HepG2 (cell line): ENCODE measurements at regions not wholly inside any gene's neighbourhood (a gene's known extent, or its start where the extent isn't known, plus 50 kb on each side); places are given as distances from the start of the nearest gene placed in this dataset.

Source experiments
- ATAC-seq: fragments of 200-7000 bp; cut with Tn5 transposase; 3 replicates; pipeline ENCODE4 v1.9.1; 2020; ENCODE audit warnings: mild to moderate bottlenecking, moderate library complexity
- BruUV-seq: library from RNA; stranded (reverse); fragments of 400-500 nt; replicated peaks from 2 replicates; lab custom pipeline; 2021; lab: Mats Ljungman, UMichigan
- CTCF ChIA-PET: fragments of 300-600 bp; formaldehyde crosslinking; extraction: SDS; loops from one replicate; lab custom pipeline; 2021; ENCODE audit warnings: low total read pairs, inconsistent platforms, low intra/inter-chr PET ratio; lab: Yijun Ruan, JAX
- POLR2A ChIA-PET: fragments of 350-600 bp; sonication (Branson Sonifier 250); formaldehyde crosslinking; loops from one replicate; lab custom pipeline; 2020; ENCODE audit warnings: antibody characterized with exemption, inconsistent platforms; lab: Yijun Ruan, JAX
- DNase-seq: peaks from one replicate; pipeline ENCODE4 v3.0.0-alpha.2; 2015; ENCODE audit warnings: low spot score
- FAIRE-seq: peaks from 3 replicates; lab custom pipeline; 2011; peaks lifted over from hg19 to GRCh38; lab: Jason Lieb, UNC
- H2AFZ ChIP-seq: one replicate; pipeline ENCODE4 v1.6.1; 2011; ENCODE audit warnings: low read length, inconsistent platforms
- H3K27ac ChIP-seq: fragments of 300-600 bp; 3 replicates; pipeline ENCODE4 v1.8.0; 2011; ENCODE audit warnings: mixed run types, mild to moderate bottlenecking, mixed read lengths, low read length, inconsistent platforms; ENCODE audit not compliant: insufficient read depth; ENCODE audit errors: extremely low read length
- H3K27me3 ChIP-seq, 2 experiments: fragments of 200-600 bp in 1 of 2; 2 replicates in 1 of 2; 3 replicates in 1 of 2; pipeline versions ENCODE4 v1.6.0 to v1.8.0; 2011; ENCODE audit warnings: low read length in 2 of 2, mild to moderate bottlenecking in 2 of 2, moderate library complexity in 2 of 2, inconsistent platforms in 1 of 2; ENCODE audit not compliant: insufficient read depth in 2 of 2, control insufficient read depth in 1 of 2
- H3K36me3 ChIP-seq, 2 experiments: fragments of 200-600 bp in 1 of 2; replicated peaks in 1 of 2; 2 replicates in 1 of 2; 3 replicates in 1 of 2; pipeline versions ENCODE4 v1.5.1 to v1.8.0; 2011; ENCODE audit warnings: low read length in 2 of 2, inconsistent platforms in 1 of 2; ENCODE audit not compliant: insufficient read depth in 2 of 2, control insufficient read depth in 1 of 2
- H3K4me1 ChIP-seq: 2 replicates; pipeline ENCODE4 v1.5.1; 2012; ENCODE audit warnings: low read length, inconsistent platforms; ENCODE audit not compliant: insufficient read depth
- H3K4me2 ChIP-seq: 2 replicates; pipeline ENCODE4 v1.6.0; 2011; ENCODE audit warnings: low read depth, low read length, inconsistent platforms
- H3K4me3 ChIP-seq, 3 experiments: fragments of 200-600 bp in 1 of 3; sonication (generic), shearing (Covaris generic) in 1 of 3; replicated peaks in 1 of 3; 2 replicates each; pipeline ENCODE4 v1.5.1; 2011 to 2016; ENCODE audit warnings: low read length in 3 of 3, inconsistent platforms in 2 of 3, low read depth in 2 of 3, mild to moderate bottlenecking in 2 of 3, control low read depth in 1 of 3, mixed read lengths in 1 of 3; ENCODE audit not compliant: insufficient read depth in 1 of 3
- H3K79me2 ChIP-seq: one replicate; pipeline ENCODE4 v1.6.1; 2011; ENCODE audit warnings: low read length, inconsistent platforms; ENCODE audit not compliant: insufficient read depth
- H3K9ac ChIP-seq: 2 replicates; pipeline ENCODE4 v1.6.0; 2011; ENCODE audit warnings: mild to moderate bottlenecking, low read depth, low read length, inconsistent platforms; ENCODE audit not compliant: insufficient read depth
- H3K9me3 ChIP-seq: 2 replicates; pipeline ENCODE4 v1.5.1; 2012; ENCODE audit warnings: mild to moderate bottlenecking, low read length
- H4K20me1 ChIP-seq: 2 replicates; pipeline ENCODE4 v1.6.0; 2011; ENCODE audit warnings: inconsistent platforms, mild to moderate bottlenecking, low read length, moderate library complexity; ENCODE audit not compliant: insufficient read depth
- ISX ChIP-seq: sonication (generic); formaldehyde crosslinking; conservative IDR thresholded peaks from 2 replicates; pipeline ENCODE4 v1.5.0; 2020; ENCODE audit warnings: missing genetic modification reagents
- NFIC ChIP-seq: IDR thresholded peaks from 2 replicates; pipeline ENCODE4 v1.6.1; 2012; ENCODE audit warnings: mild to moderate bottlenecking, low read length, inconsistent platforms
- PRPF4 ChIP-seq: fragments of 200-400 bp; formaldehyde crosslinking; IDR thresholded peaks from 2 replicates; pipeline ENCODE4 v1.6.1; 2016; ENCODE audit warnings: low read length, low read depth; ENCODE audit not compliant: poor library complexity, severe bottlenecking
- RBAK ChIP-seq: sonication (generic); formaldehyde crosslinking; IDR thresholded peaks from 2 replicates; pipeline ENCODE4 v1.5.1; 2020; ENCODE audit warnings: mild to moderate bottlenecking, missing genetic modification reagents
- RFX5 ChIP-seq: IDR thresholded peaks from 2 replicates; pipeline ENCODE4 v1.6.1; 2011; ENCODE audit warnings: low read depth, low read length, improper control_type of control experiment
- RFXAP ChIP-seq: sonication (generic); formaldehyde crosslinking; IDR thresholded peaks from 2 replicates; pipeline ENCODE4 v1.4.0; 2020; ENCODE audit warnings: missing genetic modification reagents, borderline replicate concordance
- TSC22D2 ChIP-seq: sonication (generic); formaldehyde crosslinking; IDR thresholded peaks from 2 replicates; pipeline ENCODE4 v1.5.1; 2020; ENCODE audit warnings: missing genetic modification reagents, mild to moderate bottlenecking, borderline replicate concordance
- ZNF616 ChIP-seq: sonication (generic); formaldehyde crosslinking; IDR thresholded peaks from 2 replicates; pipeline ENCODE4 v1.5.0; 2020; ENCODE audit warnings: low read depth, mild to moderate bottlenecking, missing genetic modification reagents
- WGBS: methylation state at CpG from one replicate; pipeline ENCODE4 v1.1.6; 2017; ENCODE audit warnings: low lambda C conversion rate; 5-methylcytosine and 5-hydroxymethylcytosine counted together
- in situ Hi-C: cut with HindIII; loops from 2 replicates; pipeline ENCODE4 v1.10.0; 2017; ENCODE audit warnings: low pct_unique_long_range_greater_than_20kb; ENCODE audit not compliant: extremely low pct_ligation_motif_present
- intact Hi-C: fragments of 100-400 bp; cut with micrococcal nuclease; formaldehyde crosslinking; loops from one replicate; pipeline ENCODE4 v1.10.0; 2022; ENCODE audit not compliant: unreplicated experiment
- TF ChIP-seq, protein P1 (sequence below): sonication (generic); formaldehyde crosslinking; IDR thresholded peaks from 2 replicates; pipeline ENCODE4 v1.9.0; 2021; ENCODE audit warnings: missing genetic modification reagents, borderline replicate concordance
- TF ChIP-seq, protein P2 (sequence below): sonication (generic); formaldehyde crosslinking; IDR thresholded peaks from 2 replicates; pipeline ENCODE4 v1.5.1; 2020; ENCODE audit warnings: missing genetic modification reagents, mild to moderate bottlenecking, borderline replicate concordance
- TF ChIP-seq, protein P3 (sequence below): sonication (generic); formaldehyde crosslinking; conservative IDR thresholded peaks from 2 replicates; pipeline ENCODE4 v1.4.0; 2020; ENCODE audit warnings: missing genetic modification reagents

DNA sequence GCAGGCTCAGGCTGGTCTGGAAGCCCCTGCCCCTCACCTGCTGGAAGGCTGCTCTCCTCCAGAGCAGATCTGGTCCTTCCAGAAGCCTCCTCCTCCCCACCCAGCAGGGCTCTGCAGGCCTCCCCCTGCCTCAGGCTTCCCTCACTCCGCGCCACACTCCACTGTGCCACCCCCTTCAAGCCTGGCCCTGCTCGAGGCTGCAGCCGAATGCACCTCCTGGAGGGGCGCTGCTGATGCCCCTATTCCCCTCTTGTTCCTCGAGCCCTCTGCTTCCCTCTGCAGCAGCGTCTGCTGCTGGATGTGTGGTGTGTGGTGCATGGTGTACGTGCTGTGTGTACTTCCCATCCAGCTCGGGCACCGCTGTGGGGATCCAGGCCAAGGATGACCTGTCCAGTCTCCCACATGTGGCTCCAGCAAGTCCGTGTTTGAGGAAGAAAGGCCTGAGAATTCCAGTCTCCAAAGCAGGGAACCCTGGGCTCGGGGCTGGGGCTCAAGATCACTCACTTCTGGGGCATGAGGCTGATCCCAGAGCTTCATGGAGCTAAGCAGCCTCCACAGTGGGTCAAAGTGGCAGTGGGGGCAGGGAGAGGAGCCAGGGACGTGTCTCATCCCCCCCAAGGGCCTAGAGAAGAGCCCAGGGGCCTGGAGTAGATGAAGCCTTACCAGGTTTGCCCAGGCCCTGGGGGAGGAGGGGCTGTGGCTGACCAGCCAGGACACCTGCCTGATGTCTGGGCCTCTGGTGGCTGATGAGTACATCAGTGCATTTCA lies 136.0 kb upstream of the C14orf180 start (continued):
- TF ChIP-seq, protein P1, sequence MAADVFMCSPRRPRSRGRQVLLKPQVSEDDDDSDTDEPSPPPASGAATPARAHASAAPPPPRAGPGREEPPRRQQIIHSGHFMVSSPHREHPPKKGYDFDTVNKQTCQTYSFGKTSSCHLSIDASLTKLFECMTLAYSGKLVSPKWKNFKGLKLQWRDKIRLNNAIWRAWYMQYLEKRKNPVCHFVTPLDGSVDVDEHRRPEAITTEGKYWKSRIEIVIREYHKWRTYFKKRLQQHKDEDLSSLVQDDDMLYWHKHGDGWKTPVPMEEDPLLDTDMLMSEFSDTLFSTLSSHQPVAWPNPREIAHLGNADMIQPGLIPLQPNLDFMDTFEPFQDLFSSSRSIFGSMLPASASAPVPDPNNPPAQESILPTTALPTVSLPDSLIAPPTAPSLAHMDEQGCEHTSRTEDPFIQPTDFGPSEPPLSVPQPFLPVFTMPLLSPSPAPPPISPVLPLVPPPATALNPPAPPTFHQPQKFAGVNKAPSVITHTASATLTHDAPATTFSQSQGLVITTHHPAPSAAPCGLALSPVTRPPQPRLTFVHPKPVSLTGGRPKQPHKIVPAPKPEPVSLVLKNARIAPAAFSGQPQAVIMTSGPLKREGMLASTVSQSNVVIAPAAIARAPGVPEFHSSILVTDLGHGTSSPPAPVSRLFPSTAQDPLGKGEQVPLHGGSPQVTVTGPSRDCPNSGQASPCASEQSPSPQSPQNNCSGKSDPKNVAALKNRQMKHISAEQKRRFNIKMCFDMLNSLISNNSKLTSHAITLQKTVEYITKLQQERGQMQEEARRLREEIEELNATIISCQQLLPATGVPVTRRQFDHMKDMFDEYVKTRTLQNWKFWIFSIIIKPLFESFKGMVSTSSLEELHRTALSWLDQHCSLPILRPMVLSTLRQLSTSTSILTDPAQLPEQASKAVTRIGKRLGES, result no peak
- TF ChIP-seq PRPF4 (no peak), RFXAP (no peak), NFIC (no peak)
- TF ChIP-seq, protein P2, sequence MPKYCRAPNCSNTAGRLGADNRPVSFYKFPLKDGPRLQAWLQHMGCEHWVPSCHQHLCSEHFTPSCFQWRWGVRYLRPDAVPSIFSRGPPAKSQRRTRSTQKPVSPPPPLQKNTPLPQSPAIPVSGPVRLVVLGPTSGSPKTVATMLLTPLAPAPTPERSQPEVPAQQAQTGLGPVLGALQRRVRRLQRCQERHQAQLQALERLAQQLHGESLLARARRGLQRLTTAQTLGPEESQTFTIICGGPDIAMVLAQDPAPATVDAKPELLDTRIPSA (CRISPR knock-in tag), result no peak

DNA sequence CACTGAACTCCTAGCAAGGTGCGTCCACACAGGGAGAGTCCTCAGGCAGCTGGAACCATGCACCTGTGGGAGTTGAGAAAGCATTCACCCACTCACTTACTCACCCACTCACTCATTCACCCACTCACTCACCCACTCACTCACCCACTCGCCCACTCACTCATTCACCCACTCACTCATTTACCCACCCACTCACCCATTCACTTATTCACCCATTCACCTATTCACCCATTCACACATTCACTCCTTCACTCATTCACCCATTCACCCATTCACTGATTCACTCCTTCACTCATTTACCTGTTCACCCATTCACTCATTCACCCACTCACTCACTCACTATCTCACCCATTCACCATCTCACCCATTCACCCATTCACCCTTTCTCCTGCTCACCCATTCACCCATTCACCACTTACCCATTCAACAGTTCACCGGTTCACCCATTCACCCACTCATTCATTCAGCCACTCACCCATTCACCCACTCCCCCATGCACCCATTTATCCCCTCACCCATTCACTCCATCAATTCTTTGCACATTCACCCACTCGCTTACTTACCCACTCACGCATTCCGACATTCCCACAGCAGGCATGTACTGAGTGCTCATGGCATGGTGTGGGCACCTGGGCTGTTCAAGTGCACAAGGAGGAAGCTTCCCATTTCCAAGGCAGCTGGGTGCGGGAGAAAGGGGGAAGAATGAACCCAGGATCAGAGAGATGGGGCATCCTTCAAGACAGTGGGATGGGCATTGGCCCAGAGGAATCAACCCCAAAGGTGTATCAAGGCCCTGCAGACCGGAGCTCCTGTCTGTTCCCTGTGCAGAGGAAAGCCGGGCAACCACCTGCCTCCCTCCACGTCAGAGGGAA lies 135.2 kb upstream of the C14orf180 start:
- Histone ChIP-seq H3K36me3 (no peaks in the 10 kb centered on the region), H2AFZ (no peak overlapping the region), H3K4me2 (no peak overlapping the region), H3K27me3 (peaks cover 5 to 26% of the 10 kb centered on the region in 2 experiments), H3K4me1 (no peaks in the 10 kb centered on the region), H3K27ac (no peak overlapping the region), H3K9ac (no peak overlapping the region), H3K9me3 (peaks cover 14% of the 10 kb centered on the region), H4K20me1 (no peaks in the 10 kb centered on the region), H3K79me2 (no peaks in the 10 kb centered on the region), H3K4me3 (no peak overlapping the region)
- BruUV-seq, result no TSS peak
- ATAC-seq, result no peak
- WGBS, result 40% methylated on average over 9 of the region's 10 CpGs
- FAIRE-seq, result no peak
- no peak for TF ChIP-seq RFX5
- no peak for TF ChIP-seq TSC22D2 (CRISPR knock-in tag)
- TF ChIP-seq ISX (CRISPR knock-in tag), result no peak
- TF ChIP-seq, protein P3, sequence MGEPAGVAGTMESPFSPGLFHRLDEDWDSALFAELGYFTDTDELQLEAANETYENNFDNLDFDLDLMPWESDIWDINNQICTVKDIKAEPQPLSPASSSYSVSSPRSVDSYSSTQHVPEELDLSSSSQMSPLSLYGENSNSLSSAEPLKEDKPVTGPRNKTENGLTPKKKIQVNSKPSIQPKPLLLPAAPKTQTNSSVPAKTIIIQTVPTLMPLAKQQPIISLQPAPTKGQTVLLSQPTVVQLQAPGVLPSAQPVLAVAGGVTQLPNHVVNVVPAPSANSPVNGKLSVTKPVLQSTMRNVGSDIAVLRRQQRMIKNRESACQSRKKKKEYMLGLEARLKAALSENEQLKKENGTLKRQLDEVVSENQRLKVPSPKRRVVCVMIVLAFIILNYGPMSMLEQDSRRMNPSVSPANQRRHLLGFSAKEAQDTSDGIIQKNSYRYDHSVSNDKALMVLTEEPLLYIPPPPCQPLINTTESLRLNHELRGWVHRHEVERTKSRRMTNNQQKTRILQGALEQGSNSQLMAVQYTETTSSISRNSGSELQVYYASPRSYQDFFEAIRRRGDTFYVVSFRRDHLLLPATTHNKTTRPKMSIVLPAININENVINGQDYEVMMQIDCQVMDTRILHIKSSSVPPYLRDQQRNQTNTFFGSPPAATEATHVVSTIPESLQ (CRISPR knock-in tag), result no peak
- TF ChIP-seq RBAK (CRISPR knock-in tag), result no peak
- TF ChIP-seq ZNF616, result no peak
- in situ Hi-C loops (no loop called here), intact Hi-C loops (no loop called here)
- POLR2A ChIA-PET, result no interaction called here
- CTCF ChIA-PET, result no interaction called here
- DNase-seq, result no peak
